GM23338 (cell line): ENCODE measurements at regions not wholly inside any gene's neighbourhood (a gene's known extent, or its start where the extent isn't known, plus 50 kb on each side); places are given as distances from the start of the nearest gene placed in this dataset.

ENCODE experiments used
- ATAC-seq: fragments of 200-7000 bp; cut with Tn5 transposase; 3 replicates; pipeline ENCODE4 v1.9.1; 2020
- DNase-seq: peaks from one replicate; pipeline ENCODE4 v3.0.0-alpha.2; 2015; ENCODE audit warnings: low spot score
- H2AFZ ChIP-seq: fragments of 200-600 bp; sonication (generic); 2 replicates; pipeline ENCODE4 v1.8.0; 2016; ENCODE audit warnings: antibody characterized with exemption, mild to moderate bottlenecking, moderate library complexity
- H3F3A ChIP-seq: fragments of 200-600 bp; sonication (generic); replicated peaks from 2 replicates; pipeline ENCODE4 v1.8.0; 2017; ENCODE audit warnings: antibody characterized with exemption, mixed run types, low read depth
- H3K27ac ChIP-seq: fragments of 200-600 bp; sonication (generic); 2 replicates; pipeline ENCODE4 v1.6.1; 2016; ENCODE audit warnings: low read depth
- H3K27me3 ChIP-seq: fragments of 200-600 bp; sonication (generic); 2 replicates; pipeline ENCODE4 v1.8.0; 2016; ENCODE audit warnings: mild to moderate bottlenecking, mixed run types, moderate library complexity; ENCODE audit not compliant: insufficient read depth
- H3K36me3 ChIP-seq: fragments of 200-600 bp; sonication (generic); 2 replicates; pipeline ENCODE4 v1.8.0; 2016; ENCODE audit warnings: mild to moderate bottlenecking; ENCODE audit not compliant: insufficient read depth
- H3K4me1 ChIP-seq: fragments of 200-600 bp; sonication (generic); 2 replicates; pipeline ENCODE4 v1.8.0; 2016; ENCODE audit warnings: mild to moderate bottlenecking, moderate library complexity; ENCODE audit not compliant: insufficient read depth
- H3K4me2 ChIP-seq: fragments of 200-600 bp; sonication (generic); 2 replicates; pipeline ENCODE4 v1.7.1; 2017; ENCODE audit warnings: mixed run types
- H3K4me3 ChIP-seq: fragments of 200-600 bp; sonication (generic); 2 replicates; pipeline ENCODE4 v1.6.1; 2016; ENCODE audit warnings: mixed run types
- H3K79me2 ChIP-seq: fragments of 200-600 bp; sonication (generic); replicated peaks from 2 replicates; pipeline ENCODE4 v1.8.0; 2017; ENCODE audit warnings: mild to moderate bottlenecking; ENCODE audit not compliant: insufficient read depth
- H3K9me2 ChIP-seq: fragments of 200-600 bp; sonication (generic); 2 replicates; pipeline ENCODE4 v1.8.0; 2017; ENCODE audit not compliant: insufficient read depth
- H4K20me1 ChIP-seq: fragments of 200-600 bp; sonication (generic); replicated peaks from 2 replicates; pipeline ENCODE4 v1.8.0; 2017; ENCODE audit warnings: mild to moderate bottlenecking; ENCODE audit not compliant: insufficient read depth
- H3K27ac Mint-ChIP-seq: 2 replicates; pipeline ENCODE4 v1.8.0; 2020; ENCODE audit warnings: inconsistent platforms, mild to moderate bottlenecking, moderate library complexity, mixed read lengths
- H3K27me3 Mint-ChIP-seq: 3 replicates; pipeline ENCODE4 v1.8.0; 2022; ENCODE audit warnings: low read depth, mild to moderate bottlenecking, moderate library complexity, mixed read lengths, inconsistent platforms; ENCODE audit not compliant: insufficient read depth, poor library complexity
- H3K36me3 Mint-ChIP-seq: 3 replicates; pipeline ENCODE4 v1.8.0; 2021; ENCODE audit warnings: low read depth, mild to moderate bottlenecking, inconsistent platforms, moderate library complexity, mixed read lengths
- H3K4me1 Mint-ChIP-seq: 3 replicates; pipeline ENCODE4 v1.8.0; 2020; ENCODE audit warnings: mild to moderate bottlenecking, inconsistent platforms, mixed read lengths
- H3K4me3 Mint-ChIP-seq: 3 replicates; pipeline ENCODE4 v1.8.0; 2021; ENCODE audit warnings: moderate library complexity, mild to moderate bottlenecking, inconsistent platforms, mixed read lengths
- H3K9me3 Mint-ChIP-seq: 3 replicates; pipeline ENCODE4 v1.8.0; 2020; ENCODE audit warnings: moderate library complexity, mild to moderate bottlenecking, inconsistent platforms, mixed read lengths
- CREB1 ChIP-seq: fragments of 250-450 bp; sonication (Bioruptor Pico); IDR thresholded peaks from 2 replicates; pipeline ENCODE4 v1.5.0; 2020; ENCODE audit warnings: low read depth, mild to moderate bottlenecking, moderate library complexity
- ETS1 ChIP-seq: IDR thresholded peaks from 2 replicates; pipeline ENCODE4 v1.6.1; 2016; ENCODE audit warnings: antibody characterized with exemption
- REST ChIP-seq: IDR thresholded peaks from one replicate; pipeline ENCODE4 v1.6.1; 2018; ENCODE audit warnings: antibody characterized with exemption; ENCODE audit not compliant: unreplicated experiment
- ZNF114 ChIP-seq: fragments of 250-450 bp; sonication (Bioruptor Pico); IDR thresholded peaks from 2 replicates; pipeline ENCODE4 v1.5.0; 2020; ENCODE audit warnings: mild to moderate bottlenecking, moderate library complexity
- ZNF462 ChIP-seq: fragments of 250-450 bp; sonication (Bioruptor Pico); IDR thresholded peaks from 2 replicates; pipeline ENCODE4 v1.5.0; 2020; ENCODE audit warnings: mild to moderate bottlenecking, moderate library complexity

GRCh38 chr12:42003031-42003430 is 141.6 kb downstream of the GXYLT1 start (continued):
- TF ChIP-seq ZNF462 (CRISPR knock-in tag) = no peak

- H3K4me2 ChIP-seq = no peak overlapping the region
- peaks cover 3% of the 10 kb centered on the region for H3K27me3 Mint-ChIP-seq
- H3K4me1 Mint-ChIP-seq = peaks cover 5% of the 10 kb centered on the region
- DNase-seq = no peak
- no peaks in the 10 kb centered on the region for H4K20me1 ChIP-seq
- no peaks in the 10 kb centered on the region for H3K27me3 ChIP-seq
- no peaks in the 10 kb centered on the region for H3K36me3 Mint-ChIP-seq
- no peaks in the 10 kb centered on the region; the same call in 1 of the 2 replicates for H3K4me1 ChIP-seq
- no peak overlapping the region for H3K27ac ChIP-seq
- no peak overlapping the region for H3K4me3 ChIP-seq
- H3K79me2 ChIP-seq = no peaks in the 10 kb centered on the region
- ATAC-seq = no peak
- no peaks in the 10 kb centered on the region for H3K9me3 Mint-ChIP-seq
- H3K27ac Mint-ChIP-seq = no peak overlapping the region
- no peaks in the 10 kb centered on the region for H3F3A ChIP-seq
- H3K9me2 ChIP-seq = no peaks in the 10 kb centered on the region
- H3K4me3 Mint-ChIP-seq = no peak overlapping the region
- no peaks in the 10 kb centered on the region for H3K36me3 ChIP-seq
- no peak overlapping the region for H2AFZ ChIP-seq
- TF ChIP-seq ETS1 = no peak
- no peak for TF ChIP-seq ZNF114 (CRISPR knock-in tag)
- TF ChIP-seq ZNF462 (CRISPR knock-in tag) = no peak
- TF ChIP-seq CREB1 = no peak
- no peak for TF ChIP-seq REST
Observed at GRCh38 chr12:42002563-42002962, 142.1 kb downstream of the GXYLT1 start.
